ENCODE measurements at regions not wholly inside any gene's neighbourhood (a gene's known extent, or its start where the extent isn't known, plus 50 kb on each side); places are given as distances from the start of the nearest gene placed in this dataset.

DNA sequence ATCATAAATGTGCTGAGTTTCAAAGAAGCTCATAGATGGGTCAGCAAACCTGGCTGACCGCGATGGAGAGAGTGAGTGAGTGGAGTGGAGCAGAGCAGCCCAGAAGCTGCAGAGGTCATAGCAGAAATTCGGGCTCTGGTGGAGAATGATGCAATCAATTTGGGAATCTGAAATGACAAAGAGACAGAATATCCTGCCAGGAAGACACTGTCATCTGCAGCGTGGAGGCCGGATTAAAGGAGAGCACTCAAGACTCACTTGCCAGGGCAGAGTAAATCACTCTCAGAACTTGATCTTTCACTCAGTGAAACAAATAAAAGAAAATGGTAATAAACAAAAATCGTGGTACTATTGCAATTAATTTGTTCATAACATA lies 109.6 kb upstream of the RREB1 start:
- no peak overlapping the region for H3K4me3 Mint-ChIP-seq
- H3K4me1 Mint-ChIP-seq = no peaks in the 10 kb centered on the region
- H3K27me3 Mint-ChIP-seq (ENCODE audit: low read depth) = no peaks in the 10 kb centered on the region
- TF ChIP-seq, protein P1, sequence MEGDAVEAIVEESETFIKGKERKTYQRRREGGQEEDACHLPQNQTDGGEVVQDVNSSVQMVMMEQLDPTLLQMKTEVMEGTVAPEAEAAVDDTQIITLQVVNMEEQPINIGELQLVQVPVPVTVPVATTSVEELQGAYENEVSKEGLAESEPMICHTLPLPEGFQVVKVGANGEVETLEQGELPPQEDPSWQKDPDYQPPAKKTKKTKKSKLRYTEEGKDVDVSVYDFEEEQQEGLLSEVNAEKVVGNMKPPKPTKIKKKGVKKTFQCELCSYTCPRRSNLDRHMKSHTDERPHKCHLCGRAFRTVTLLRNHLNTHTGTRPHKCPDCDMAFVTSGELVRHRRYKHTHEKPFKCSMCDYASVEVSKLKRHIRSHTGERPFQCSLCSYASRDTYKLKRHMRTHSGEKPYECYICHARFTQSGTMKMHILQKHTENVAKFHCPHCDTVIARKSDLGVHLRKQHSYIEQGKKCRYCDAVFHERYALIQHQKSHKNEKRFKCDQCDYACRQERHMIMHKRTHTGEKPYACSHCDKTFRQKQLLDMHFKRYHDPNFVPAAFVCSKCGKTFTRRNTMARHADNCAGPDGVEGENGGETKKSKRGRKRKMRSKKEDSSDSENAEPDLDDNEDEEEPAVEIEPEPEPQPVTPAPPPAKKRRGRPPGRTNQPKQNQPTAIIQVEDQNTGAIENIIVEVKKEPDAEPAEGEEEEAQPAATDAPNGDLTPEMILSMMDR (conservative IDR thresholded peaks at IDR 0.05) = no peak
- H3K9me3 Mint-ChIP-seq = no peaks in the 10 kb centered on the region
- H3K27ac Mint-ChIP-seq (ENCODE audit: unreplicated experiment) = no peak overlapping the region
- H3K36me3 Mint-ChIP-seq (ENCODE audit: low read depth) = no peaks in the 10 kb centered on the region
- DNase-seq (ENCODE audit: low read depth, low spot score) = no peak

DNA sequence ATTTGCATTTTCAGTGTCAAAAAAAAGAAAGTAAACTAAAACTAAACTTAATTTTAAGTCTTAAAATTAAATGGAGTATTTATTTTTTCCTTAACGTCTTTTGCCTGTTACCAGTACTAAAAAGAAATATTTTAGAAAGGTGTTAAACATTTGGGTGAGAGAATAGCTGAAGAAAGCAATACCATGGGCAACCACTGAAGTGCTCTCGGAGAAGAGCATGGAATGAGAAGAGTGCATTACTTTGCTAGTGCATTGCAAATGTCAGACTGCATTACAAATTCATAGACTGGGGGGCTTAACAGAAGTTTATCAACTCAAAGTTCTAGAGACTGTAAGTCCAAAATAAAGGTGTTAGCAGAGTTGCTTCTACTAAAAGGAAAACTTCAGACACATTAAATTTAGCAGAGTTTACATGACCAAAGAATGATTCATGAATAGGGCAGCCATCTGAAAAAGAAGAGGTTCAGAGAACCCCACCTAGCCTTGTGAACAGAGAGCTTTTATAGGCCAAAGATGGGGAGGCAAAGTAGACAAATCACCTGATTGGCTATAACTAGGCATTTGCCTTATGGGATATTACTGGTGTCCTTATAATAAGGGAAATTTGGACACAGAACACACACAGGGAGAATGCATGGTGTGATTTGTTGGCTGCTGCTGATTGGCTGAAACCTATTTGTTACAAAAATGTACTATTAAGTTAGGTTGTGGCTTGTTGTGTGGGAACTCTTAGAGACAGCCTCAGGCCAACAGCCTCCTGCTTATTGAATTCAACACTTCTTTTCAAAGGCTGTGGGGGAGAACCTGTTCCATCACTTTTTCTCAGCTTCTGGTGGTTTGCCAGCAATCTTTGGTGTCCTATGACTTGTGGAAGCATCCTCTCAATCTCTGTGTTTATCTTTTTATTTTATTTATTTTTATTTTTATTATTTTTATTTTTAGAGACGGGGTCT lies 106.7 kb upstream of the RREB1 start:
- Mint-ChIP-seq H3K27me3 (ENCODE audit: low read depth) (no peaks in the 10 kb centered on the region), H3K27ac (ENCODE audit: unreplicated experiment) (no peak overlapping the region), H3K4me1 (peaks cover 4% of the 10 kb centered on the region), H3K36me3 (ENCODE audit: low read depth) (no peaks in the 10 kb centered on the region), H3K4me3 (no peak overlapping the region), H3K9me3 (no peaks in the 10 kb centered on the region)
- DNase-seq (ENCODE audit: low read depth, low spot score) = no peak
- TF ChIP-seq, protein P1 (conservative IDR thresholded peaks at IDR 0.05) = no peak

DNA sequence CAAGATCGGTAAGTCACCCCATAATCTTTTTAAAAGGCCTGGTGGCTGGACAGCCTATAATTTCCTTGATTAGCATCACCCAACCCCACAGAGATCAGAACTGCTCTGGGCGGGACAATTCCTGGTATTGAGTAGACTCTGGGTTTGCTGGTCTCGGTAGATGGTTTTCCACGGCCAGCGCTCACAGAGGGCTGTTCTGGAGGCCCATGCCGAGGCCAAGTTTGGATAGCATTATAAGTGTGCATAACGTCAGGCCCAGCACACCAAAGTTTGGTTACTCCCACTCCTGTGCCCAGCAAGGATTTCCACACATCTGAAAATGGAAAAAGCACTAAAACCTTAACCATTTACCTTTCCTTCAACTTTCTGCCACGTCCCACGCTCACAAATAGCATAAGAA lies 104.7 kb upstream of the RREB1 start:
- TF ChIP-seq, protein P1 (conservative IDR thresholded peaks at IDR 0.05) = no peak

DNA sequence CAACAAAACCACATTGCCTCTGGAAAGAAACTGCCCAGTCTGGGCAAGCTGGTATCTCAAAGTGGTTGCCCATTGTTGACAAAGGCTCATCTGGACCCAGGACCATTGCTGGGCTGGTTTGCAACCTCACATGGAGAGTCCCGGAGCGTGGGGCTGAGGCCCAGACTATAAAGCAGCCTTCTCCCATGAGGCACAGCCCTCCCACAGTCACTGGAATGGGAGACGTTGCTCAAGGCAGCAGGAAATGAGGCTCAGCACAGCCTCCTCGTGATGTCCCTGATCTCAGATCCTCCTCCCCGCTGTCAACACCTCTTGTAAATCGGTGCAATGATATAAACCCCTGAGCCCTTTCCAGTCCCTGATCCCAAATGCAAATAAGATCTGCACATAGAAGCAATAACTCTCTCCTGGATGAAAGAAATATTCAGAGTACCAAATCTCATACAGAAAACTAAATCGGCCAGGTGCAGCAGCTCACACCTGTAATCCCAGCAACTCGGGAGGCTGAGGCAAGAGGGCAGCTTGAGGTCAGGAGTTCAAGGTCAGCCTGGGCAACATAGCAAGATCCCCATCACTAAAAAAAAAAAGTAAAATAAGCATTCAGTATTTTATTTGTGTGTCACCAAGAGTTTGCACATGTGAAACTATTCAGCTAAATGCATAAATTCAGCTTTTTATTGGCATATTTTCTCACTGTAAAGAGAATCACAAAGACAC lies 103.0 kb upstream of the RREB1 start:
- no peaks in the 10 kb centered on the region for H3K27me3 Mint-ChIP-seq (ENCODE audit: low read depth)
- H3K4me1 Mint-ChIP-seq = peaks cover 4% of the 10 kb centered on the region
- H3K27ac Mint-ChIP-seq (ENCODE audit: unreplicated experiment) = no peak overlapping the region
- H3K9me3 Mint-ChIP-seq = no peaks in the 10 kb centered on the region
- no peak overlapping the region for H3K4me3 Mint-ChIP-seq
- no peaks in the 10 kb centered on the region for H3K36me3 Mint-ChIP-seq (ENCODE audit: low read depth)
- no peak for DNase-seq (ENCODE audit: low read depth, low spot score)
- TF ChIP-seq, protein P1 (conservative IDR thresholded peaks at IDR 0.05) = no peak

More for the DNA sequence above, 104.7 kb upstream of the RREB1 start:
- Mint-ChIP-seq H3K9me3 (no peaks in the 10 kb centered on the region), H3K27ac (ENCODE audit: unreplicated experiment) (no peak overlapping the region), H3K36me3 (ENCODE audit: low read depth) (no peaks in the 10 kb centered on the region), H3K4me1 (peaks cover 4% of the 10 kb centered on the region), H3K27me3 (ENCODE audit: low read depth) (no peaks in the 10 kb centered on the region), H3K4me3 (no peak overlapping the region)
- no peak for DNase-seq (ENCODE audit: low read depth, low spot score)

DNA sequence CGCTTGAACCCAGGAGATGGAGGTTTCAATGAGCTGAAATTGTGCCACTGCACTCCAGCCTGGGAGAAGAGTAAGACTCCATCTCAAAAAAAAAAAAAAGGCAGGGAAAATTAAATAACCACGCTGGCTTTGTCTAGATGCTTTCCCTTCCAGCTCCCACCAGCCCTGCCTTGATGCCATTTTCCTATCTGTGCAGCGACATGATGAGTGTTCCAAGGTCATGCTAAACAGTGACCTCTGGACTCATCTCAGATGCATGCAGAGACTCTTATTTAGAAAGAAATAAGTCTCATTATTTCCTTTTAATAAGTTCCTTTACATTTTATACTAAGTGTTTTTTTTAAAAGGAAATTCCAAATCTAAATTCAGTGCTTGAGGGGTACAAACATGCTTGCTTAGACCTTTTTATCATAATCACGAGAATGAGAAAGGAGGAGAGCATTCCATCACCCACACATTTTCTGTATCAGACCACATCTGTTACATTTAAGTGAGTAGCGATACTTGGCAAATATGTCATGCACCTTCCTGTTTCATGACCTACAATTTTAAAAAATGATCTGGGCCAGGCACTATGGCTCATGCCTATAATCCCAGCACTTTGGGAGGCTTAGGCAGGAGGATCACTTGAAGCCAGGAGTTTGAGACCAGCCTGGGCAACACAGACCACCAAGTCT lies 101.1 kb upstream of the RREB1 start:
- H3K9me3 Mint-ChIP-seq = no peaks in the 10 kb centered on the region
- H3K4me3 Mint-ChIP-seq = no peak overlapping the region
- TF ChIP-seq, protein P1 (conservative IDR thresholded peaks at IDR 0.05) = no peak
- no peaks in the 10 kb centered on the region for H3K27me3 Mint-ChIP-seq (ENCODE audit: low read depth)
- no peak overlapping the region for H3K27ac Mint-ChIP-seq (ENCODE audit: unreplicated experiment)
- H3K4me1 Mint-ChIP-seq = peaks cover 4% of the 10 kb centered on the region
- DNase-seq (ENCODE audit: low read depth, low spot score) = no peak
- H3K36me3 Mint-ChIP-seq (ENCODE audit: low read depth) = no peaks in the 10 kb centered on the region
